CD4-positive, alpha-beta T cell treated with Interleukin-4 for 4 hours (primary cell): ENCODE measurements at regions not wholly inside any gene's neighbourhood (a gene's known extent, or its start where the extent isn't known, plus 50 kb on each side); places are given as distances from the start of the nearest gene placed in this dataset.
"Not testable (repeated sequence)": the region's sequence is repeated elsewhere in the genome, so short reads cannot be mapped to it uniquely, and the experiment has no call there.

Source experiments
- DNase-seq: peaks from one replicate; pipeline ENCODE4 v3.0.0-alpha.2; 2020

DNA sequence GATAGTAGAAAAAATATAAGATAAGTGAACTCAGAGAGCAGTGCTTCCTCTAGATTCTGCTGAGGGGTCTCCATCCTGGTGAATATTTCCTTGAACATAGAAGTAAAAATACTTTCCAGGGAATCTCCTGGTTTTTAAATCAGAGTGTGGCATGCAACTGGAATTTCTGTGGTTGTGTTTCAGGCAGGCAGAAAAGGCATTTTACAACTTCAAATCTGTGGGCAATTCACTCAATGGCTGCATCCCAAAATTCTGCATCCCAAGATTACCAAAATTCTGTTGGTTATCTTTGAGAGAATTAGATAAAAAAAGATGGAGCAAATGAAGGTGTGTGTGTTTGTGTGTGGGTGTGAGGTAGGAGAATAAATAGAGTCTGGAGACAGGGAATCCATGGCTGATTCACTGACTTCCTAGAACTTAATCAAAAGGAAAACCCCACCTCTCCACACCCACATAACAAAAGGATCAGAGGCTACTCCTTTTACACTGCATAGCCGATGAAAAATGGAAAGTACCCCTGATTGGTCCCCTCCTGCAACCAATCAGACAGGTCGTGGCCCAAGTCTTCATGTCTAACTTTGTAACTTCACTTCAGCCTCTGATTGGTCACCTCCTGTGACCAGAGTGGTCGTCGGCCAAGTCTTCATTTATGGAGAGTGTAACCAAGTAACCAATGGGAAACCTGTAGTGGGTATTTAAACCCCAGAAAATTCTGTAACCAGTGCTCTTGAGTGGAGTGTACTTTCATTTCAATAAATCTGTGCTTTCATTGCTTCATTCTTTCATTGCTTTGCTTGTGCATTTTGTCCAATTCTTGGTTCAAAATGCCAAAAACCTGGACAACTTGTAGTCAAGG is 112.8 kb downstream of the DLEU7 start:
- DNase-seq, result no peak

DNA sequence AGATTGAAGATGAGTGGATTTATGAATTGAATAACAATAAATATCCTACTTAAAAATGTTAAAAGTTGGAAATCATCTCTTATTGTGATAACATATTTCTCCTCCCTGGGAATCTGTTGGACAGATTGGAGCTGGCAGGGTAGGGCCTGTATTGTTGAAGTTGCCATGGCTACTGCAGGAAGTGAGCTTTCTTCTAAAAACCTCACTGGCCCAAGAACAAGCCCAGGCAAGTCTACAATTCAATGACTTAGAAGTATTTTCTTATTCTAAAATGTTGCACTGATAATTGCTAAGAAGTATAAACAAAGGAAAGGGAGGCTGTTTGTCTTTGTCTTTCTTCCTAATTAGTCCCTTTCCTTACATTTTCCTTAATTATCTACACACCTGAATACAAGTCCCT is 112.1 kb downstream of the DLEU7 start:
- no peak for DNase-seq

DNA sequence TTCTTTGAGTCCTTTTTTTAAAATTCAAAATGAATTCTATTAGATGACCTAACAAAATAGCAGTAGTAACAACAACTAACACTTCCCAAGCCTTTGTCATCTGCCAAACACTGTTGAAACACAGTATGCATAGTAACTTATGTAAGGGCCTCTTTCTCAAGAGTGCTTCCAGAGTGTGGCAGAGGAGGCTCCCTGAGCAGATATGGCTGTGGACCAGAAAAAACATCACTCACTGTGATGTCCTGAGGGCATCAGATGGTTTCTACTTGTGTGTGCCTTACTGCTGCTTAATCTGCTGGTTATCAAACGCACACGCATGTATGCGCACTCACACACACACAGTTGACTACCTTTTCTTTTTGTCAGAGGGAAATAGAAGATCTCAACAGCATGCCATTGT is 110.8 kb downstream of the DLEU7 start:
- DNase-seq, result no peak

GRCh38 chr13:50733392-50733791 is 110.1 kb downstream of the DLEU7 start:
- no peak for DNase-seq

GRCh38 chr13:50735071-50735470 is 108.4 kb downstream of the DLEU7 start:
- no peak for DNase-seq

- no peak for DNase-seq
These were observed 103.3 kb downstream of the DLEU7 start for GRCh38 chr13:50740052-50740741.

DNA sequence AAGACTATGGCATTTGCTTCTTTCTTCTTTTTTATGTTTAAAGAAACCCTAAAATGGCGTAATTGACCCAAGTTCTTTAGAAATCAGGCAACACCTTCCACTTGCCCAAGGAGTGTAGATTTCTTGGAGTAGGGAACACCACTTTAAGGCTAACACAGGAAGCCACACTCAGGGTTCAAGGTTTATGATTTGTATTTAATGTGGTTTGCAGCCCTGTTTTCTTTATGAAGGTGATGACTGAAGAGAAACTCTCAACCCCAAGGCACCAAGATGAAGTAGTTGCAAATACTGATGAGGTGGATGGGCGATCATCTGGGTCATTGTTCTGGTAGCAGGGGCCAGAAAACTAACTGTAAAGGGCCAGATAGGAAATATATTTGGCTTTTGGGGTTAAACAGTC is 101.1 kb downstream of the DLEU7 start:
- DNase-seq, result no peak

GRCh38 chr13:50742968-50743367 is 100.5 kb downstream of the DLEU7 start:
- DNase-seq, result no peak

DNA sequence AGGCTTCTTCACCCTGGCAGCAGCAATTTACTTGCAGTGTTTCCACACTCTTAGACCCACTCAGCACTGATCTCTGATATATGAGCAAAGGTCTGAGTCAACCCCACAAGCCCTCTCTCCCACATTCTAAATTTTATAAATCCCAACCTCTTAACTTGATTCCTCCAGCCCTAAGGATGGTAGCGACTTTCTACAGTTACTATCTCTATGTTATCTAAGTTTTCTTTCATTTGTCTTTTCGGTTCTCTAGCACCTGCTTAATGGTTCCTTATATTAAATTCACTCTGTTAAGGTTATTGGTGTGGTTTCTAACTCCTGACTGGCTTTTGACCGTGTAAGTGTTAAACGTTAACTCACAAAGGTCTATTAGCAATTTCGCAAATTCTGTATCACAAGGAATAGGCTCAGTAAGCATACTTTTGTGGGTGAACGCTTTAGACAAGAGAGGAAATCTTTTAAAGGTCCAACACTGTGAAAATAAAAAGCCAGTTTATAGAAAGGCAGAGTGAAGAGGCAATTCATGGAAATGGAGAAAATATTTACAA is 99.3 kb downstream of the DLEU7 start:
- no peak for DNase-seq

DNA sequence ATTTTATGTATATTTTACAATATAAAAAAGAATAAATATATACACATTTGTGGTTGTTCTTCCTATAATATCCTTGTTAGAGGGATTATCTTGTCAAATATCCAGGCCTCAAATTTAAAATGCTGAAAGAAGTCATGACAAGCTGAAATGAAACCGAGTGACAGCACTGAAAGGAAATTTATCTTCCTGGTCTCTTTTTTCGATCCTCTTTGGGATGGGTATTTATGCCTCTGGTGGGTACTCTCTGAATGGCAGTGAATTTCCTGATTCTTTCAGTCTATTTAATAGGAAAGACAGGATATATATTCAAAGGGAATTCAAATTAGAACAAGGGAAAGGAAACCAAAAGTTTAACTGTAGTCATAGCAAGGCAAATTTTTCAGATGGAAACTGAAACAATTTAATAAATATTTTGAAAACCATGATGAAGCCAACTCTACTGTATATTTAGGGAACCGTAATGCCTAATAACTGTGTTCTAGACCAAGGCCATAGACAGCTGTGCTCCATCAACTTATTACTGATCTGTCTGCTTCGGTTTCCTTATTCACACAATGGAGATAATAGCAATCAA is 97.9 kb downstream of the DLEU7 start:
- DNase-seq, result no peak

GRCh38 chr13:50747737-50748350 is 95.6 kb downstream of the DLEU7 start:
- no peak for DNase-seq

GRCh38 chr13:50753221-50753620 is 90.3 kb downstream of the DLEU7 start:
- not testable (repeated sequence) for DNase-seq

DNA sequence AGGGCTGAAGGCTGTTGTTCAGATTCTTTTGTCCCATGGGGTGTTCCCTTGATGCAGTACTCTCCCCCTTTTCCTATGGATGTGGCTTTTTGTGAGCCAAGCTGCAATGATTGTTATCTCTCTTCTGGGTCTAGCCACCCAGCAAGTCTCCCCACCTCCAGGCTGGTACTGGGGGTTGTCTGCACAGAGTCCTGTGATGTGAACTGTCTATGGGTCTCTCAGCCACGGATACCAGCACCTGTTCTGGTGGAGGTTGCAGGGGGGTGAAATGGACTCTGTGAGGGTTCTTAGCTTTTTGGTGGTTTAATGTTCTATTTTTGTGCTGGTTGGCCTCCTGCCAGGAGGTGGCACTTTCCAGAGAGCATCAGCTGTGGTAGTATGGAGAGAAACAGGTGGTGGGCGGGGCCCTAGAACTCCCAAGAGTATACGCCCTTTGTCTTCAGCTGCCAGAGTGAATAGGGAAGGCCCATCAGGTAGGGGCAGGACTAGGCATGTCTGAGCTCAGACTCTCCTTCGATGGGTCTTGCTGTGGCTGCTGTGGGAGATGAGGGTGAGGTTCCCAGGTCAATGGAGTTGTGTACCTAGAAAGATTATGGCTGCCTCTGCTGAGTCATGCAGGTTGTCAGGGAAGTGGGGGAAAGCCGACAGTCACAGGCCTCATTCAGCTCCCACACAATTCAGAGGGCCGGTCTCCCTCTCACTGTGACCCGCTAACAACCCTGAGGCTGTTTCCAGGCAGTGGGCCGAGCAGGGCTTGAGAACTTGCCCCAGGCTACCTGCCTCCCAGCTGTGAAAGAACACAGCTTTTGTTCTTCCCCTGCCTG is 87.4 kb downstream of the DLEU7 start:
- not testable (repeated sequence) for DNase-seq

DNA sequence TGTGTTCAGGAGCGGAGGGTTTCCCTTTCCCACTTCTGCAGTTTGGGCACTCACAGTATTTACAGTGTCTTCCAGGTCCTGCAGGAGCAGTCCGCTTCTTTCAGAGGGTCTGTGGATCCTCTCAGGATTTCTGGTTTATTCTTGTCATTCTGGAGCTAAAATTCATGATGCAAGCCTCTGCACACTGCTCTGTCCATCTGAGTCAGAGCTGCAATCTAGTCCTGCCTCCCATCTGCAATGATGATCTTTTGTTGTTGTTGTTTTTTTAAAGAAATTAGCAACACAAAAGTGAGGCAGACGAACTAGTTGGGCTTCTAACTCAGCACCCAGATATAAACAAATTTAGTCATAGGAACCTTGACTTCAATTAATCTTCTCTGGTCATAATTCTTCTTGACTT is 86.5 kb downstream of the DLEU7 start:
- DNase-seq, result no peak

GRCh38 chr13:50758796-50759195 is 84.7 kb downstream of the DLEU7 start:
- no peak for DNase-seq

GRCh38 chr13:50760751-50761150 is 82.7 kb downstream of the DLEU7 start:
- DNase-seq, result no peak

GRCh38 chr13:50761406-50761805 is 82.1 kb downstream of the DLEU7 start:
- no peak for DNase-seq

- DNase-seq, result no peak
These were observed 80.4 kb downstream of the DLEU7 start for GRCh38 chr13:50762969-50763567.

- DNase-seq, result no peak
These were observed 77.5 kb downstream of the DLEU7 start for GRCh38 chr13:50766013-50766412.

- DNase-seq, result no peak
These were observed 76.8 kb downstream of the DLEU7 start for GRCh38 chr13:50766695-50767094.

DNA sequence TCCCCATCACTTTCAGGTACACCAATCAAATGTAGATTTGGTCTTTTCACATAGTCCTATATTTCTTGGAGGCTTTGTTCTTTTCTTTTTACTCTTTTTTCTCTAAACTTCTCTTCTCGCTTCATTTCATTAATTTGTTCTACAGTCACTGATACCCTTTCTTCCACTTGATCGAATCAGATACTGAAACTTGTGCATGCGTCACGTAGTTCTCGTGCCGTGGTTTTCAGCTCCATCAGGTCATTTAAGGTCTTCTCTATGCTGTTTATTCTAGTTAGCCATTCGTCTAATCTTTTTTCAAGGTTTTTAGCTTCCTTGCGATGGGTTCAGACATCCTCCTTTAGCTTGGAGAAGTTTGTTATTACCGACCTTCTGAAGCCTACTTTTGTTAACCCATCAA is 70.6 kb downstream of the DLEU7 start:
- not testable (repeated sequence) for DNase-seq
